IMR-90 (cell line): ENCODE measurements at regions not wholly inside any gene's neighbourhood (a gene's known extent, or its start where the extent isn't known, plus 50 kb on each side); places are given as distances from the start of the nearest gene placed in this dataset.

ENCODE experiments used
- ATAC-seq: fragments of 200-7000 bp; cut with Tn5 transposase; 2 replicates; pipeline ENCODE4 v1.9.1; 2020; ENCODE audit warnings: low read depth, mild to moderate bottlenecking, moderate library complexity
- BruUV-seq: library from RNA; stranded (reverse); fragments of 400-500 nt; replicated peaks from 2 replicates; lab custom pipeline; 2021; lab: Mats Ljungman, UMichigan
- CTCF ChIA-PET: fragments of 300-600 bp; formaldehyde crosslinking; extraction: SDS; loops from one replicate; lab custom pipeline; 2021; ENCODE audit warnings: antibody characterized with exemption; lab: Yijun Ruan, JAX
- POLR2A ChIA-PET: fragments of 300-600 bp; sonication (Branson Sonifier 250); formaldehyde crosslinking; loops from one replicate; lab custom pipeline; 2022; ENCODE audit warnings: antibody characterized with exemption; ENCODE audit not compliant: unreplicated experiment; lab: Charles Lee
- DNase-seq: peaks from one replicate; pipeline ENCODE4 v3.0.0; 2013
- H2AFZ ChIP-seq: replicated peaks from 2 replicates; pipeline ENCODE3; 2013; ENCODE audit warnings: low read length, mild to moderate bottlenecking; ENCODE audit not compliant: poor library complexity
- H2AK5ac ChIP-seq: 2 replicates; pipeline ENCODE4 v1.6.1; 2013; ENCODE audit warnings: low read depth, low read length, inconsistent platforms
- H2AK9ac ChIP-seq: replicated peaks from 2 replicates; pipeline ENCODE3; 2013; ENCODE audit warnings: mild to moderate bottlenecking, low read depth, low read length, moderate library complexity; ENCODE audit not compliant: poor library complexity
- H2BK120ac ChIP-seq: 2 replicates; pipeline ENCODE4 v1.6.1; 2013; ENCODE audit warnings: low read depth, low read length, inconsistent platforms
- H2BK15ac ChIP-seq: 3 replicates; pipeline ENCODE4 v1.6.1; 2013; ENCODE audit warnings: low read depth, low read length, inconsistent platforms
- H2BK20ac ChIP-seq: 2 replicates; pipeline ENCODE4 v1.6.1; 2013; ENCODE audit warnings: low read depth, mild to moderate bottlenecking, inconsistent platforms, low read length, moderate library complexity
- H2BK5ac ChIP-seq: 2 replicates; pipeline ENCODE4 v1.6.1; 2013; ENCODE audit warnings: mild to moderate bottlenecking, low read depth, low read length, inconsistent platforms; ENCODE audit not compliant: poor library complexity, severe bottlenecking
- H3K14ac ChIP-seq: replicated peaks from 2 replicates; pipeline ENCODE4 v1.6.1; 2013; ENCODE audit warnings: low read depth, low read length, inconsistent platforms
- H3K18ac ChIP-seq: 2 replicates; pipeline ENCODE4 v1.6.1; 2013; ENCODE audit warnings: low read depth, low read length, control low read depth
- H3K23ac ChIP-seq: 2 replicates; pipeline ENCODE4 v1.6.1; 2013; ENCODE audit warnings: low read depth, low read length, inconsistent platforms
- H3K27ac ChIP-seq: 2 replicates; pipeline ENCODE4 v1.5.1; 2013; ENCODE audit warnings: mild to moderate bottlenecking, control low read depth, low read length; ENCODE audit not compliant: insufficient read depth
- H3K27me3 ChIP-seq: 2 replicates; pipeline ENCODE4 v1.6.1; 2013; ENCODE audit warnings: low read length; ENCODE audit not compliant: control insufficient read depth, insufficient read depth
- H3K36me3 ChIP-seq: 2 replicates; pipeline ENCODE4 v1.6.1; 2013; ENCODE audit warnings: low read length, mixed read lengths; ENCODE audit not compliant: control insufficient read depth, insufficient read depth
- H3K4ac ChIP-seq: 2 replicates; pipeline ENCODE4 v1.6.1; 2013; ENCODE audit warnings: low read depth, low read length, inconsistent platforms
- H3K4me1 ChIP-seq: 2 replicates; pipeline ENCODE4 v1.6.1; 2013; ENCODE audit warnings: low read length, mixed read lengths; ENCODE audit not compliant: control insufficient read depth, insufficient read depth
- H3K4me2 ChIP-seq: 2 replicates; pipeline ENCODE4 v1.6.1; 2013; ENCODE audit warnings: low read depth, mild to moderate bottlenecking, control low read depth, low read length, moderate library complexity
- H3K4me3 ChIP-seq: 2 replicates; pipeline ENCODE4 v1.5.1; 2013; ENCODE audit warnings: low read depth, mild to moderate bottlenecking, control low read depth, low read length, moderate library complexity; ENCODE audit not compliant: insufficient read depth
- H3K56ac ChIP-seq: 2 replicates; pipeline ENCODE4 v1.6.1; 2013; ENCODE audit warnings: low read length, inconsistent platforms; ENCODE audit not compliant: insufficient read depth; ENCODE audit errors: extremely low read depth
- H3K79me1 ChIP-seq, 2 experiments: 2 replicates each; pipeline ENCODE4 v1.6.1; 2013; ENCODE audit warnings: low read length in 2 of 2, inconsistent platforms in 1 of 2, low read depth in 1 of 2
- H3K9ac ChIP-seq: 2 replicates; pipeline ENCODE4 v1.6.1; 2013; ENCODE audit warnings: low read depth, low read length, control low read depth
- H3K9me1 ChIP-seq: 2 replicates; pipeline ENCODE4 v1.6.1; 2013; ENCODE audit warnings: low read length, inconsistent platforms; ENCODE audit not compliant: insufficient read depth
- H3K9me3 ChIP-seq: 2 replicates; pipeline ENCODE4 v1.6.1; 2013; ENCODE audit warnings: low read length; ENCODE audit not compliant: control insufficient read depth, insufficient read depth
- H4K20me1 ChIP-seq: 2 replicates; pipeline ENCODE4 v1.6.1; 2013; ENCODE audit warnings: low read length, inconsistent platforms; ENCODE audit not compliant: insufficient read depth
- H4K5ac ChIP-seq: 2 replicates; pipeline ENCODE4 v1.6.1; 2013; ENCODE audit warnings: mild to moderate bottlenecking, low read depth, low read length, control low read depth
- H4K8ac ChIP-seq, 2 experiments: 2 replicates each; pipeline ENCODE4 v1.6.1; 2013; ENCODE audit warnings: low read depth in 2 of 2, low read length in 2 of 2, control low read depth in 1 of 2, inconsistent platforms in 1 of 2
- H4K91ac ChIP-seq: 2 replicates; pipeline ENCODE4 v1.6.1; 2013; ENCODE audit warnings: low read depth, low read length, inconsistent platforms; ENCODE audit not compliant: insufficient read depth
- CHD1 ChIP-seq: IDR thresholded peaks from 2 replicates; pipeline ENCODE4 v1.6.1; 2012; ENCODE audit warnings: low read depth, low read length, improper control_type of control experiment
- MAZ ChIP-seq: IDR thresholded peaks from 2 replicates; pipeline ENCODE4 v1.6.1; 2012; ENCODE audit warnings: low read depth, mild to moderate bottlenecking, low read length, improper control_type of control experiment, moderate library complexity, borderline replicate concordance
- MXI1 ChIP-seq: IDR thresholded peaks from 2 replicates; pipeline ENCODE4 v1.6.1; 2012; ENCODE audit warnings: low read depth, mild to moderate bottlenecking, low read length, moderate library complexity, borderline replicate concordance
- NFE2L2 ChIP-seq: fragments of 150-350 bp; IDR thresholded peaks from 2 replicates; pipeline ENCODE4 v1.6.1; 2016; ENCODE audit warnings: low read depth, mild to moderate bottlenecking, low read length
- RAD21 ChIP-seq: IDR thresholded peaks from 2 replicates; pipeline ENCODE4 v1.6.1; 2012; ENCODE audit warnings: low read length, improper control_type of control experiment
- RFX5 ChIP-seq: IDR thresholded peaks from 2 replicates; pipeline ENCODE4 v1.8.0; 2012; ENCODE audit warnings: low read depth, mild to moderate bottlenecking, low read length, moderate library complexity
- USF2 ChIP-seq: fragments of 150-350 bp; IDR thresholded peaks from 2 replicates; pipeline ENCODE4 v1.6.1; 2017; ENCODE audit warnings: mild to moderate bottlenecking, antibody characterized with exemption, low read length, low read depth
- WGBS, 2 experiments: methylation state at CpG; one replicate each; pipeline versions ENCODE4 v1.1.5 to v1.1.7; 2013; ENCODE audit warnings: missing lambda C conversion rate in 2 of 2; ENCODE audit not compliant: insufficient read length in 1 of 2; ENCODE audit errors: extremely low coverage in 2 of 2; 5-methylcytosine and 5-hydroxymethylcytosine counted together
- dilution Hi-C: fragments of 300-500 bp; cut with HindIII; formaldehyde crosslinking; loops from one replicate; pipeline ENCODE4 v1.14.3; 2018; ENCODE audit warnings: low sequenced_read_pairs; ENCODE audit not compliant: unreplicated experiment
- in situ Hi-C: fragments of 300-500 bp; cut with MboI; formaldehyde crosslinking; loops from 3 replicates; pipeline ENCODE4 v1.14.3; 2019; ENCODE audit warnings: low sequenced_read_pairs, inconsistent platforms, mixed read lengths
- intact Hi-C: fragments of 100-400 bp; cut with micrococcal nuclease; formaldehyde crosslinking; loops from 2 replicates; pipeline ENCODE4 v1.10.0; 2022

- DNase-seq (no peak), ATAC-seq (no peak)
- Histone ChIP-seq H3K56ac (no peak overlapping the region), H3K79me1 (no peaks in the 10 kb centered on the region), H3K27ac (no peak overlapping the region), H3K9me3 (peaks cover 4% of the 10 kb centered on the region), H3K4me3 (no peak overlapping the region), H3K4me2 (no peak overlapping the region), H3K36me3 (no peaks in the 10 kb centered on the region), H2AFZ (no peak overlapping the region), H4K91ac (no peak overlapping the region), H3K9me1 (no peaks in the 10 kb centered on the region), H4K5ac (no peak overlapping the region), H2BK120ac (no peak overlapping the region), H2BK15ac (no peak overlapping the region), H2BK20ac (no peak overlapping the region), H4K20me1 (no peaks in the 10 kb centered on the region), H3K18ac (no peak overlapping the region), H4K8ac (no peak overlapping the region), H3K27me3 (no peaks in the 10 kb centered on the region), H2BK5ac (no peak overlapping the region), H3K23ac (no peak overlapping the region), H3K4me1 (no peaks in the 10 kb centered on the region), H2AK9ac (no peak overlapping the region), H3K9ac (no peak overlapping the region), H3K4ac (no peak overlapping the region), H2AK5ac (no peak overlapping the region), H3K14ac (no peak overlapping the region)
- intact Hi-C loops (no loop called here), in situ Hi-C loops (no loop called here), dilution Hi-C loops (no loop called here)
- no TSS peak for BruUV-seq
- no CpG with 5 or more reads among the region's 1 CpG for WGBS, 2 experiments
- ChIA-PET POLR2A (no interaction called here), CTCF (no interaction called here)
- TF ChIP-seq MAZ (no peak), MXI1 (no peak), RAD21 (no peak), CHD1 (no peak), NFE2L2 (no peak), USF2 (no peak), RFX5 (no peak)
Observed at GRCh38 chr13:53683146-53683545, 654.5 kb downstream of the OLFM4 start.
